WTC11 (cell line): ENCODE measurements at regions not wholly inside any gene's neighbourhood (a gene's known extent, or its start where the extent isn't known, plus 50 kb on each side); places are given as distances from the start of the nearest gene placed in this dataset.

Source experiments
- ATAC-seq: fragments of 200-7000 bp; cut with Tn5 transposase; 2 replicates; pipeline ENCODE4 v1.10.0; 2021; ENCODE audit warnings: mild to moderate bottlenecking, moderate library complexity
- CTCF ChIA-PET: fragments of 300-600 bp; sonication (Branson Sonifier 250); formaldehyde crosslinking; loops from one replicate; lab custom pipeline; 2021; ENCODE audit warnings: antibody characterized with exemption; lab: Charles Lee
- POLR2A ChIA-PET: fragments of 350-600 bp; sonication (Branson Sonifier 250); formaldehyde crosslinking; loops from one replicate; lab custom pipeline; 2021; ENCODE audit warnings: antibody characterized with exemption; lab: Charles Lee
- DNase-seq: peaks from one replicate; pipeline ENCODE4 v3.0.0; 2021; ENCODE audit warnings: low spot score
- H3K27ac Mint-ChIP-seq: 2 replicates; pipeline ENCODE4 v1.8.0; 2021; ENCODE audit warnings: mixed read lengths
- H3K27me3 Mint-ChIP-seq: 2 replicates; pipeline ENCODE4 v1.8.0; 2021; ENCODE audit warnings: low read depth, mild to moderate bottlenecking, moderate library complexity, mixed read lengths
- H3K36me3 Mint-ChIP-seq: 2 replicates; pipeline ENCODE4 v1.8.0; 2021; ENCODE audit warnings: mixed read lengths
- H3K4me1 Mint-ChIP-seq: 2 replicates; pipeline ENCODE4 v1.8.0; 2022; ENCODE audit warnings: mixed read lengths
- H3K4me3 Mint-ChIP-seq: 2 replicates; pipeline ENCODE4 v1.8.0; 2021; ENCODE audit warnings: mild to moderate bottlenecking, moderate library complexity, mixed read lengths
- H3K9me3 Mint-ChIP-seq: 2 replicates; pipeline ENCODE4 v1.8.0; 2021; ENCODE audit warnings: mixed read lengths
- CDX4 ChIP-seq: fragments of 250-450 bp; sonication (Bioruptor Pico); IDR thresholded peaks from 2 replicates; pipeline ENCODE4 v1.9.0; 2021; ENCODE audit warnings: moderate library complexity, mild to moderate bottlenecking, inconsistent platforms, borderline replicate concordance
- CTCF ChIP-seq: fragments of 200-600 bp; IDR thresholded peaks from 2 replicates; pipeline ENCODE4 v1.8.0; 2022; ENCODE audit warnings: antibody characterized with exemption
- E2F5 ChIP-seq: sonication (generic); formaldehyde crosslinking; IDR thresholded peaks from 2 replicates; pipeline ENCODE4 v1.8.1; 2022; ENCODE audit warnings: mild to moderate bottlenecking, moderate library complexity, missing genetic modification reagents
- ETV6 ChIP-seq: sonication (generic); formaldehyde crosslinking; IDR thresholded peaks from 2 replicates; pipeline ENCODE4 v1.8.1; 2022; ENCODE audit warnings: mild to moderate bottlenecking, missing genetic modification reagents
- FOXK1 ChIP-seq: sonication (generic); formaldehyde crosslinking; IDR thresholded peaks from 2 replicates; pipeline ENCODE4 v1.8.0; 2022; ENCODE audit warnings: mild to moderate bottlenecking, moderate library complexity, missing genetic modification reagents
- GTF2I ChIP-seq: fragments of 250-450 bp; sonication (Bioruptor Pico); conservative IDR thresholded peaks from 2 replicates; pipeline ENCODE4 v1.4.0; 2021; ENCODE audit warnings: mild to moderate bottlenecking
- HMGA2 ChIP-seq: fragments of 250-450 bp; sonication (Bioruptor Pico); IDR thresholded peaks from 2 replicates; pipeline ENCODE4 v1.4.0; 2021; ENCODE audit warnings: mild to moderate bottlenecking, moderate library complexity
- JAZF1 ChIP-seq: fragments of 250-450 bp; sonication (Bioruptor Pico); IDR thresholded peaks from 2 replicates; pipeline ENCODE4 v1.9.0; 2021; ENCODE audit warnings: moderate library complexity, mild to moderate bottlenecking, inconsistent platforms
- JUN ChIP-seq: sonication (generic); formaldehyde crosslinking; IDR thresholded peaks from 2 replicates; pipeline ENCODE4 v1.8.0; 2023; ENCODE audit warnings: mild to moderate bottlenecking, missing genetic modification reagents
- NFATC4 ChIP-seq: fragments of 250-450 bp; sonication (Bioruptor Pico); IDR thresholded peaks from 2 replicates; pipeline ENCODE4 v1.9.0; 2021; ENCODE audit warnings: mild to moderate bottlenecking
- NFYB ChIP-seq: sonication (generic); formaldehyde crosslinking; conservative IDR thresholded peaks from 2 replicates; pipeline ENCODE4 v1.8.0; 2022; ENCODE audit warnings: low read depth, missing genetic modification reagents
- NR1H2 ChIP-seq: sonication (generic); formaldehyde crosslinking; IDR thresholded peaks from 2 replicates; pipeline ENCODE4 v1.9.0; 2021; ENCODE audit warnings: mild to moderate bottlenecking, moderate library complexity, missing genetic modification reagents
- NR3C1 ChIP-seq: sonication (generic); formaldehyde crosslinking; conservative IDR thresholded peaks from 2 replicates; pipeline ENCODE4 v1.8.1; 2023; ENCODE audit warnings: low read depth, mild to moderate bottlenecking, missing genetic modification reagents
- TCF7 ChIP-seq: sonication (generic); formaldehyde crosslinking; IDR thresholded peaks from 2 replicates; pipeline ENCODE4 v1.8.0; 2022; ENCODE audit warnings: mild to moderate bottlenecking, low read depth, missing genetic modification reagents, moderate library complexity
- TEAD4 ChIP-seq: sonication (generic); formaldehyde crosslinking; IDR thresholded peaks from 2 replicates; pipeline ENCODE4 v1.8.0; 2022; ENCODE audit warnings: mild to moderate bottlenecking, missing genetic modification reagents
- USF2 ChIP-seq: sonication (generic); formaldehyde crosslinking; IDR thresholded peaks from 2 replicates; pipeline ENCODE4 v1.8.1; 2023; ENCODE audit warnings: mild to moderate bottlenecking, missing genetic modification reagents, moderate library complexity
- ZBTB21 ChIP-seq: sonication (generic); formaldehyde crosslinking; IDR thresholded peaks from 2 replicates; pipeline ENCODE4 v1.8.1; 2023; ENCODE audit warnings: mild to moderate bottlenecking, missing genetic modification reagents, borderline replicate concordance
- ZMAT4 ChIP-seq: fragments of 250-450 bp; sonication (Bioruptor Pico); IDR thresholded peaks from 2 replicates; pipeline ENCODE4 v1.9.0; 2021; ENCODE audit warnings: mild to moderate bottlenecking
- ZNF121 ChIP-seq: sonication (generic); formaldehyde crosslinking; IDR thresholded peaks from 2 replicates; pipeline ENCODE4 v1.8.0; 2023; ENCODE audit warnings: missing genetic modification reagents
- ZNF232 ChIP-seq: sonication (generic); formaldehyde crosslinking; IDR thresholded peaks from 2 replicates; pipeline ENCODE4 v1.8.0; 2022; ENCODE audit warnings: mild to moderate bottlenecking, missing genetic modification reagents
- ZNF281 ChIP-seq: sonication (generic); formaldehyde crosslinking; IDR thresholded peaks from 2 replicates; pipeline ENCODE4 v1.8.0; 2023; ENCODE audit warnings: mild to moderate bottlenecking, missing genetic modification reagents
- ZNF396 ChIP-seq: fragments of 250-450 bp; sonication (Bioruptor Pico); IDR thresholded peaks from 2 replicates; pipeline ENCODE4 v1.8.0; 2021; ENCODE audit warnings: mild to moderate bottlenecking, moderate library complexity, borderline replicate concordance
- ZNF423 ChIP-seq: fragments of 250-450 bp; sonication (Bioruptor Pico); IDR thresholded peaks from 2 replicates; pipeline ENCODE4 v2.1.2; 2022; ENCODE audit warnings: mild to moderate bottlenecking, moderate library complexity
- ZNF512 ChIP-seq: sonication (generic); formaldehyde crosslinking; IDR thresholded peaks from 2 replicates; pipeline ENCODE4 v1.8.1; 2022; ENCODE audit warnings: missing genetic modification reagents, borderline replicate concordance

GRCh38 chr3:5390936-5391625 lies 203.6 kb downstream of the EDEM1 start:
- peaks cover 18% of the 10 kb centered on the region for H3K36me3 Mint-ChIP-seq
- ATAC-seq: no peak
- no peak for TF ChIP-seq CDX4
- no peak for TF ChIP-seq CTCF
- TF ChIP-seq ZNF281 (CRISPR knock-in tag): no peak
- TF ChIP-seq FOXK1 (CRISPR knock-in tag): no peak
- no peak for TF ChIP-seq ZNF232 (CRISPR knock-in tag)
- TF ChIP-seq HMGA2 (CRISPR knock-in tag): no peak
- TF ChIP-seq E2F5 (CRISPR knock-in tag): no peak
- TF ChIP-seq ZNF396 (CRISPR knock-in tag): no peak
- TF ChIP-seq TCF7 (CRISPR knock-in tag): no peak
- no peak for TF ChIP-seq USF2 (CRISPR knock-in tag)
- no peak for TF ChIP-seq GTF2I (CRISPR knock-in tag)
- TF ChIP-seq NFYB (CRISPR knock-in tag): no peak
- no peak for TF ChIP-seq ZNF512 (CRISPR knock-in tag)
- no peak for TF ChIP-seq JAZF1 (CRISPR knock-in tag)
- TF ChIP-seq TEAD4 (CRISPR knock-in tag): no peak
- TF ChIP-seq ZNF423 (CRISPR knock-in tag): no peak
- TF ChIP-seq NR1H2 (CRISPR knock-in tag): no peak
- peaks cover 51% of the 10 kb centered on the region for H3K9me3 Mint-ChIP-seq
- H3K4me3 Mint-ChIP-seq: no peak overlapping the region
- H3K27me3 Mint-ChIP-seq: no peaks in the 10 kb centered on the region; the same call in 1 of the 2 replicates
- ChIA-PET CTCF (no interaction called here), POLR2A (no interaction called here)
- H3K27ac Mint-ChIP-seq: no peak overlapping the region
- DNase-seq: no peak
- no peaks in the 10 kb centered on the region for H3K4me1 Mint-ChIP-seq

- H3K27ac Mint-ChIP-seq: no peak overlapping the region
- no peaks in the 10 kb centered on the region for H3K27me3 Mint-ChIP-seq
- H3K9me3 Mint-ChIP-seq: peaks cover 59% of the 10 kb centered on the region
- ATAC-seq (no peak), DNase-seq (no peak)
- no peak overlapping the region for H3K4me3 Mint-ChIP-seq
- ChIA-PET CTCF (no interaction called here), POLR2A (no interaction called here)
- no peaks in the 10 kb centered on the region for H3K4me1 Mint-ChIP-seq
- H3K36me3 Mint-ChIP-seq: peaks cover 9% of the 10 kb centered on the region; the same call in 1 of the 2 replicates
- TF ChIP-seq ZMAT4 (CRISPR knock-in tag): no peak
- TF ChIP-seq JUN: no peak
- TF ChIP-seq ZBTB21: no peak
- no peak for TF ChIP-seq NR3C1 (CRISPR knock-in tag)
- TF ChIP-seq CDX4: no peak
- TF ChIP-seq ZNF121 (CRISPR knock-in tag): no peak
- no peak for TF ChIP-seq ETV6
- TF ChIP-seq NFATC4 (CRISPR knock-in tag): no peak
- no peak for TF ChIP-seq USF2 (CRISPR knock-in tag)
These were observed 213.5 kb downstream of the EDEM1 start for GRCh38 chr3:5401002-5401401.
